NCI-H524 treated with DMSO at 0.1 percent for 48 hours (cell line): ENCODE measurements at regions not wholly inside any gene's neighbourhood (a gene's known extent, or its start where the extent isn't known, plus 50 kb on each side); places are given as distances from the start of the nearest gene placed in this dataset.

ENCODE experiments used
- DNase-seq: peaks from one replicate; lab custom pipeline; 2025; lab: John Stamatoyannopoulos, UW

DNA sequence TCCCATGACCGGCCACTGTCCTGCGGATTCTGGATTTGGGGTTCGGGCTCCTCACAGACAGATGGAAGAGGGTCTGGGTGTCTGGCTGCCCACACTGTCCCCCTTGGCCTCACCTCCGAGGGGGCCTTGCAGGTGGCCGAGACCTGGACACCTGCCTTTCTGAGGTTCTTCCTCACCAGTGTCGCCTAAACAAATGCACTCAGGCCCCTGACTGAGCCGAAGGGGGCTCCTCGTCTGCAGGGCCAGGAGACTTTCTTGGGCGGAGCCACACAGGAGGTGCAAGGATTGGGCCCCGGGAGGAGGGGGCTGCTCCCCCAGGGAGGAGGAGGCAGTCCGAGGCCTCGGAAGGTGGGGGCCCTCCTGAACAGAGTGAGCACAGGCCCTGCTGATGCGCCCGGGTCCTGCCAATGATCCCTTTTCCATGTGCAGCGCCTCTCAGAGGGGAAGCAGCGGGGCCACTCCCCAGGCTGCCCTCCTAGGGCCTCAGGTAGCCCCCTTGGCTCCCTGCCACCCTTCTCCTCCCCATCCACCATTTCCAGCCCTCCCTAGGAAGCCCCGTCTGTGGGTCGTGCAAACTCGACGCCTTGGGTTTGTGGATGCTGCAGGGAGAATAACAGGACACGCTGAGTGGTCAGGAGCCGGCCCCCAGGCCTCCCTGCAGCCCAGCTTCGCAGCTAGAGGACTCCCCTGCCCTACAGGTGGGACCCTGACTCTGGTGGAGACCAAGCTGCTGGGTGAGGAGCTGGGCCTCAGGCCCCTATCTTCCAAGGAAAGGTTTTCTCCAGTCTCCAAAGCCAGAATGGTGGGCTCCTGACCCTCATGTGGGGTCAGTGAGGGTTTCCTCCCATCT, 63.4 kb upstream of the ZNF469 start:
- no peak for DNase-seq

DNA sequence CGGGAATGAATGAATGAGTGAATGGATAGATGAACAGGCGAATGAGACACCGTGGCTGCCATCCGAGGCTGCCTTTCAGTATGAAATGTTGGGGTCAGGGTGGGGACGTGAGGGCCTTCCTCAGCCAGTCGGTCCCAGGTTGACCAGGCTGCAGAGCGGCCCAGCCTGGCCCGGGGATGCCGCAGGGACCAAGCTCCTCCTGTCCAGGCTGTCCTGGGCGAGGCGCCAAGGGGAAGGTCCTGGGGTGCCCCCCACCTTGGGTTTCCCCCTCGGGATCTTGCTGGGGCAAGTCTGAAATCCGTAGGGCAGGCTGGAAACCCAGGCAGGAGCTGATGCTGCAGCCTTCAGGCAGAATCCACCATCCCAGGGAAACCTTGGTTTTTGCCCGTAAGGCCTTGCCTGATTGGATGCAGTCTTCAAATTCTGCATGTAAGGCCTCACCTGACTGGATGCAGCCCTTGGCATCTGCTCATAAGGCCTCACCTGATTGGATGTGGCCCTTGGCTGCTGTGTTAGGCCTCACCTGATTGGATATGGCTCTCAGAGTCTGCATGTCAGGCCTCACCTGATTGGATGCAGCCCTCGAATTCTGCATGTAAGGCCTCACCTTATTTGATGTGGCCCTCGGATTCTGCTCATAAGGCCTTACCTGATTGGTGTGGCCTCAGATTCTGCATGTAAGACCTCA, 61.7 kb upstream of the ZNF469 start:
- no peak for DNase-seq

DNA sequence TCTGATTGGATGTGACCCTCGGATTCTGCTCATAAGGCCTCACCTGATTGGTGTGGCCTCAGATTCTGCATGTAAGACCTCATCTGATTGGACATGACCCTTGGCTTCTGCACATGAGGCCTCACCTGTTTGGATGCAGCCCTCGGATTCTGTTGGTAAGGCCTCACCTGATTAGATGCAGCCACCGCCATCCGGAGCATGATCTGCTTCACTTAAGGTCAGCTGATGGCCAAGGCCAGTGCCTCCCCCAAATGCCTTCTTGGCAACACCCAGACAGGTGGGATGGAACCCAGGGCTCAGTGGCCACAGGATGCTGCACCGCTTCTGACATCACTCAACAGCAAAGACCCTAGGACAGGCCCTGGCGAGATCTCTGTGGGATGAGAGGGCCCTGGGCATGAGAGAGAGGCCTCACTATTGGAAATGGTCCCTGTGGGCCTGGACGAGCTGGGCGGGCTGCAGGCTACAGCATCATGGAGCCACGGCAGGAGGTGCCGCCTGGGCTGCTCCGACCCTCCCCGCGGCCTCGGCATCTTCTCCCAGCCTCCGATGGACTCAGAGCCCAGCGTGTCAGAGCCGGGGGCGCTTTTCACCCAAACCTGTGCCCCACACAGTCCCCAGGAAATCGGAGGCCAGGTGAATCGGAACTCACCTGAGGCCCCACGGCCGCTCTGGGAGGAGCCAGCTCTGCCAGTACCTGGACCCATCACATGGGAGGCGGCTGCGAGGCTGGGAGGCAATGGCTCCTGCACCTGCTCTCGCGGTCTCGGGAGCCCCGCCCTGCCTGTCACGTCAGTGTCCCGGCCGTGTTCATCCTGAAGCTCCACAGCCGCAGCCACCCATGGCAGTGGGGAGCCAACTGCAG, 60.9 kb upstream of the ZNF469 start:
- no peak for DNase-seq

DNA sequence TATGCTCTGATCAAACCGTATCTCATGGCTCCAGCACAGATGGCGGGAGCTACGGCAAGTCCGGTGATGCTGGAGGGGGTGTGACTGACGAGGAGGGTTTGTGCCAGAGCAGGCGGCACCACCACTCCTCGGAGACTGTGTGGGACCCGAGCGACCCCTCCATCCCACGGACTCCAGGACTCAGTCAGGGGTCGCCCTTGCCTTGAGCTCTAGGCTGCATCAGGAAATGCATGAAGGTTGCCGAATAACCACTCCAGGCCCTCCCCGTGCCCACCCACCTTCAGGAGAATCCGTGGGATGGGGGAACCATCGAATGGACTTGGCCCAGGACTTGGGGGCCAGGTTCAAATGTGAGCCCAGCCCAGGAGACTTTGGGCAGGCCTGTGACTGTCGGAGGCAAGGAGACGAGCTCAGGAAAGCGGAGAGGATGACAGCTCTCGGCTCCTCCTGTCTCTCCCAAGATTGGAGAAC, 60.2 kb upstream of the ZNF469 start:
- DNase-seq, result no peak

DNA sequence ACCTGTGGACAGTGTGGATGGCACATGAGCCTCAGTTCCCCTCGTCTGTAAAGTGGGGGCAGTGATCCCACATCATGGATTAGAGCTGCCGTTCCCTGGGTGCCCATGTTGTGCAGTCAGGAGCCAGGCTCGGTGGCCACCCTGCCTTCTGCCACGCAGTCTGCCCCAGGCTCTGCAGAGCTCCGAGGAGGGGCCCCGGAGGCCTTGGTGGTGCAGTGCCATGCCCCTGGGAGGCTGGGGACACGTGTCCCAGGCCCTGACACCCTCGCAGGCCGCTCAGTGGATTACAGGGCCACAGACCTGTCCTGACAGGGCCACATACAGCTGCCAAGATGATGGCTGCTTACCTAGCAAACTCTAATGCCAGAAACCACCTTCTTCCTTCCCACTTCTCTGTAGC, 59.7 kb upstream of the ZNF469 start:
- DNase-seq, result no peak

DNA sequence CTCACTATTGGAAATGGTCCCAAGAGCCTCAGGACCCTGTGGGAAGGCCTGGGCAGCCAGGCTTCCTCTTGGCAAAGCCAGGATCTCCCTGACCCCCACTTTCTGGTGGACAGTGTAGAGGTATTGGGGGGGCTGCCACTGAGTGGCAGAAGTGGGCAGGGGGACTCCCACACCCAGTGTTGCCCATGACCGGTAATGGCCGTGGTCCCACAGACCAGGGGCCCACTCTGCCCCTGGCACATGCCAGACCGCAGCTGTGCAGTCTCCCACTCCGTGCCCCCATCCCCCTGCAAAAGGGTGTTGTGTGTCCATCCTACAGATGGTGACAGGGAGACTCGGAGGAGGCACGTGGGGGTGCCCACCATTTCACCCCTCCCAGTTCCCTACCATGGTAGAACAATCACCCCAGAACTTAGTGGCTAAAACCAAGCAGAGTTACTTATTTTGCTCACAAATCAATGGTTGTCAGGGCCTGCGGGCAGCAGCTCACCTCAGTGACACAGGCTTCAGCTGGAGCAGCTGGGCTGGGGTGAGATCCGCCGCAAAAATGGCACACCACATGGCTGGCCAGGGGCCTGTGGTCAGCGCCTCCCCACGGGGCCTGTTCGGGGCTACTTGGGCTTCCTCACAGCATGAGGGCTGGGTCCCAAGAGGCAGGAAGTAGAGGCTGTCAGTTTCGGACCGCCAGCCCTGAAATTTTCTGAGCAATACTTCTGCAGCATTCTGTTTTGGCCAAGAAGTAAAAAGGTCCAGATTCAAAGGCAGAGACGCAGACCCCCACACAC, 59.0 kb upstream of the ZNF469 start:
- no peak for DNase-seq

DNA sequence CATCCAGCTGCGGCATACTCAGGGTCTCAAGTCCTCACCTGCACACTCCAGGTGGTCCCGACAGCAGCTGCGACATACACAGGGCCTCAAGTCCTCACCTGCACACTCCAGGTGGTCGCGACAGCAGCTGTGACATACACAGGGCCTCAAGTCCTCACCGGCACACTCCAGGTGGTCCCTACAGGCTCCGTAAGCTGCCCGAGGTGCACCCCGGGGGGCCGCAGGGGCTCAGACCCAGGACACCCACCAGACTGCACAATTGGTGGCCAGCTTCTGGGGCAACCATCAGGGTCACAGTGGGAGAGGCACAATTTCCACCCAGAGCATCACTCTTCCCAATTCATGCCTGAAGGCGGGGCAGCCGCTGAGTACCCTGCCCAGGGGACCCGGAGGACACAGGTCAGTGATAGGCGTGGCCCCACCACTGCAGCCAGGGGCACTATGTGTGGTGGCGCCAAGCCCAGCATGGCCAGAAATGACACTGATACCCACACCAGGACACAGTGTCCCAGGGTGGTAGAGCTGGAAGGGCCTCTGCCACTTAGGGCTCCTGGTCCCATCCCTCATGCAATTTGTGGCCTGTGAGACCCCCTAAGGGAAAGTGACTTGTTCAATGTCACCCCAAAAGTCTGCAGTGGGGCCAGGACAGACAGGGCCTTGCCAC, 57.5 kb upstream of the ZNF469 start:
- DNase-seq, result no peak

DNA sequence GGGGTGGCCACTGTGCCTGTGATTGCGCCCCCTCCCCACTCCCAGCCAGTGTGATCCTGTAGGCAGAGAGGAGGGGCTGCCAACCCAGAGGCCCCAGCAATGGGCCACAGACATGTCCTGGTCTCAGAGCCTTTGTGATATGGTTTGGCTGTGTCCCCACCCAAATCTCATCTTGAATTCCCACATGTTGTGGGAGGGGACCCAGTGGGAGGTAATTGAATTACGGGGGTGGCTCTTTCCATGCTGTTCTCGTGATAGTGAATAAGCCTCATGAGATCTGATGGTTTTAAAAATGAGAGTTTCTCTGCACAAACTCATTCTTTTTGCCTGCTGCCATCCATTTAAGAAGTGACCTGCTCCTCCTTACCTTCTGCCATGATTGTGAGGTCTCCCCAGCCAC, 56.8 kb upstream of the ZNF469 start:
- no peak for DNase-seq

DNA sequence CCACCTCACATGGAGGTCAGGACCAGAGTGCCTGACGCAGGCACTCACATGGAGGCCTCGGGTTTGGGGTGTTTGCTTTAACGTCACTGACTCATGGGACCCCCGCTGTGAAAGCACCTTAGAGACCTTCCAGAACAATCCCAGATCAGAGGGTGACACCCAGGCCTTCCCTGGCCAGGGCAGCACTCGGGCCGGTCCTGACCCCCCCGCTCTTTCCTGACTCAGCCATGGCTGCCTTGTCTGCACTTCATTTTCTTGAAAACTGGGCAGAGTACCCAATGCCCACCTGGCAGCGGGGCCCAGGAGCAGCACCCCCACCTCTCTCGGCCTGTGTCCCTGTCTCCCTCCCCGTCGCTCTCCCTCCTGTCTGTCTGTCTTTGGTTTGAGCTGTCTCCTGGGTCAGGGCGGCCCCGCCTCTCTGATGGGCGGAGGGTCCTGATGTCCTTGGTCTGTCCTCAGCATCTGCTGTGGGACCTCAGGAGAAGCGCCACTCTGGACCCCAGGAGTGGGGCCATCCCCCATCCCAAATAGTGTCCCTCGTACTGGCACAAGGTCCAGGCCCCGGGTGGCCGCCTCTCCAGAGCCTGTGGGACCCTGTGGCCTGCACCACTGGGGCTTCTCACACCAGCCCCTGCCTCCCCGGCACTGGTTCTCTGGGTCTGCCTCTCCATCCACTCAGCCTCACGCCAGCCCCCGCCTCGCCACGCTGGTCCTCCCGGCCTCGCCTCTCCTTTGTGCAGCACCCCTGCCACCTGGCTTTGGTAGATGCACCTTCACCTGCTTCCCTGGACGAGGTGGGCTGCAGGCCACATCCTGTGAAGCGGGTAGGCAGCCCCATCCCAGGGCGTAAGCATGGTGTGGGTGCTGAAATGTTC, 55.9 kb upstream of the ZNF469 start:
- DNase-seq, result no peak

DNA sequence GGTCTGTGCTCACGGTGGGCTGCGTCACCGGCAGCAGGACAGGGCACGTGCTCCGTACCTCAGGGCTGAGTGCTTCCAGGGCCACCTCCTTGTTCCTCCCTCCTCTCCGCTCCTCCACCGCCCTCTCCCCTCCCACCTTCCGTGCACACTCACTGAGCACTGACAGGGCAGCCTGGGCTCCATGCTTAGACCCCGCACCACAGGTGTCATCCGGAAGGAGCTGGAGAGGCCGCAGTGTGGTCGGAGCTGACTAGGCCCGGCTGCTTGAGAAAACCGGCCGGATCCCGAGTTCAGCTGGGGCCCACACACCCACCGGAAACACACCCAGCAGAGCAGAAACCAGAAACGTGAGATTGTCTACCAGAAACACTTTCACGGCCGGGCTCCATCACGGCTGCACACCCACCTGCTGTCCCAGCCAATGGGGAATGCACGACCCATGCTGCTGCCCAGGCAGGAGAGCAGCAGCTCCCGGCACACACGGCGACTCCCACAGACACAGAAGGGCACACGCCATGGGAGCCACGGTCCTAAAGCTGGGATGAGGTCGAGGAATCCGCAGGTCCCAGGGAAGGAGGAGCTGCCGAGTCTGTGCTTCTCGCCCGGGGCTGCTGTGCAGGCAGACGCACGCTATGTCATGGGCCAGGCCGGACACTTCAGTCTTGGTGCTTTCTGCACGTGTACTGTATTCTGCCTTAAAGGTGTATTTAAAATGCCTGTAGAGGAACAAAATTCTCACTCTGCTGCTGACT, 55.0 kb upstream of the ZNF469 start:
- no peak for DNase-seq

DNA sequence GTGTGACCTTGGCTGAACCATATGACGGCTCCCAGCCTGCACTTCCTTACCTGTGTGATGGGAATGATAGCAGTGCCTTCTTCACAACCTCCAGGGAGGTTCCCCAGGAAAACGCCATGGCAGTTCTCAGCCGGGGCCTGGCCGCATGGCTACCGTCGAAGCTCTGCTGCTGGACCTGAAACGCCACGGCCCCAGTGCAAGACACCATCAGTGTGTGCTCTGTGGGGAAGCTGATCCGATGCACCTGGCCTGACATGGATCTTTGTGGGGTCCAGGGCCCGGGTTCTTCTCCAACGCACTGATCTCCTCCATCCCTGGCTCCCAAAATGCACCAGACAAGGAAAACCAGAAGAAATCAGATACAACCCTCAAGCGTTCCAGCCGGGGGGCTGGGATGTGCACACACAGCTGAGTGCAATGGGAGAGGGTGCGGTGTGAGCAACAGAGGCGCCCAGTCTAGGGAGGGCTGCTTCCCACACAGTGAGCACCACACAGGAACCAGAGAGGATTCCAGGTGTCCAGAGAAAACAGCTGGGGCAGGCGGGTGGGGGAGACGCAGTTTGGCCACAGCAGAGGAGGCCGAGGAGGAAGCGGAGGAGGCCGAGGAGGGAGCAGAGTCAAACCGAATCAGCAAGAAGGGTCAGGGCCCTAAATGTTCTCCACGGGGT, 54.3 kb upstream of the ZNF469 start:
- DNase-seq, result no peak

DNA sequence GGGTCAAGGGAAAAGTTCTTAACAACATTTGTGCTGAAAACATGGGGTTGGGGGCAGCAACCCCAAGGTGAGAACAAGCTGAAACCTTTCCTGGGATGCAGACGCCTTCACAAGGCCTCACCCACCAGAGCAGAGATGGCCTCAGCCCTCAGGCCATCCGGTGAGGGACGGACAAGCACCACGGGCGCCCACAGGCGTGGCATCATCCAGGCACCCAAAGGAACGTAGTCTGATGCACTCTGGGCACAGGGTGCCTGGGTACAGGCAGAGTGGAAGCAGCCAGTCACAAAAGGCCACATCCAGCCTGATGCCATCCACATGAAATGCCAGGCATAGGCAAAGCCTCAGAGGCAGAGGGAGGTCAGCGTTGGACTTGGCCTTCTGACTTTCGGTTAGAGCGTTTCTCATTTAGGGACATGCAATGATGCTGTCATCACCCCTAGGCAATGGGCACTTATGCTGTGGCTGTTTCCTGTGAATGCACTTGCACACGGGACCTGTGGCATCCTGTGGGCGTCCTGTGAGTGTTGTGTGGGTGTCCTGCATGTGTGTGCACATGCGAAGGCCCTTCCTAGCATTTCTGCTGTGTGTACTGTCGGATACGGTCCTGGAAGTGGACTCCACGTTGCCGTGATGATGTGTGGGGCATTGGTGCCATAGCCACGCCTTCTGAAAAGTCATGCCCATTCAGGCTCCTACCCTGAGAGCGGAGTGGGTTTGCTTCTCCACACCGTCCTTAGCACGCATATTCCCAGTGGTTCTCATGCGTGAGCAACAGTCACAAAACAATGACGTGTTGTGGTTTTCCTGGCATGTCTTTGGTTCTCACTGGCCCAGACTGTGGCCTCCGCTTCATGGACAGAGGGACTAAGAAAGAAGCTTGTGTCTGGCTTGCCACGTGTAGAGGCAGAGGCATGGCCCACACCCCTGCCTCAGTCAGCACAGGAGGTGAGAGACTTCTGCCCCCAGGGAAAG, 52.7 kb upstream of the ZNF469 start:
- no peak for DNase-seq

DNA sequence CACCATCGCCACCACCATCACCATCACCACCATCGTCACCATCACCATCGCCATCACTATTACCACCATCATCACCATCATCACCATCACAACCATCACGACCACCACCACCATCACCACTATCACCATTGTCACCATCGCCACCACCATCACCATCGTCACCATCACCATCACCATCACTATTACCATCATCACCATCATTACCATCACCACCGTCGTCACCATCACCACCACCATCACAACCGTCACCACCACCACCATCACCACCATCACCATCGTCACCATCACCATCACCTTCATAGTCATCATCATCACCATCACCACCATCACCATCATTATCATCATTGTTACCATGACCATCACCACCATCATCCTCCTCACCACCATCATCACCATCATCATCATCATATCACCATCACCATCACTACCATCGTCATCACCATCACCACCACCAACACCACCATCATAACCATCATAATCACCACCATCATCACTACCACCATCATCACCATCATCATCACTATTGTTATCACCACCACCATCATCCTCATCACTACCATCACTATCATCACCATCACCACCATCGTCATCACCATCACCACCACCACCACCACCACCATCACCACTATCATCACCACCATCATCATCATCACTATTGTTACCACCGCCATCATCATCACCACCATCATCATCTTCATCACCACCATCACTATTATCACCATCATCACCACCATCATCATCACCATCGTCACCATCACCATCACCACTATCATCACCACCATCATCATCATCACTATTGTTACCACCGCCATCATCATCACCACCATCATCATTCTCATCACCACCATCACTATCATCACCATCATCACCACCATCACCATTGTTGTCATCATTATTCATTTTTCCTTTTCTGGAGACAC, 51.5 kb upstream of the ZNF469 start:
- no peak for DNase-seq

DNA sequence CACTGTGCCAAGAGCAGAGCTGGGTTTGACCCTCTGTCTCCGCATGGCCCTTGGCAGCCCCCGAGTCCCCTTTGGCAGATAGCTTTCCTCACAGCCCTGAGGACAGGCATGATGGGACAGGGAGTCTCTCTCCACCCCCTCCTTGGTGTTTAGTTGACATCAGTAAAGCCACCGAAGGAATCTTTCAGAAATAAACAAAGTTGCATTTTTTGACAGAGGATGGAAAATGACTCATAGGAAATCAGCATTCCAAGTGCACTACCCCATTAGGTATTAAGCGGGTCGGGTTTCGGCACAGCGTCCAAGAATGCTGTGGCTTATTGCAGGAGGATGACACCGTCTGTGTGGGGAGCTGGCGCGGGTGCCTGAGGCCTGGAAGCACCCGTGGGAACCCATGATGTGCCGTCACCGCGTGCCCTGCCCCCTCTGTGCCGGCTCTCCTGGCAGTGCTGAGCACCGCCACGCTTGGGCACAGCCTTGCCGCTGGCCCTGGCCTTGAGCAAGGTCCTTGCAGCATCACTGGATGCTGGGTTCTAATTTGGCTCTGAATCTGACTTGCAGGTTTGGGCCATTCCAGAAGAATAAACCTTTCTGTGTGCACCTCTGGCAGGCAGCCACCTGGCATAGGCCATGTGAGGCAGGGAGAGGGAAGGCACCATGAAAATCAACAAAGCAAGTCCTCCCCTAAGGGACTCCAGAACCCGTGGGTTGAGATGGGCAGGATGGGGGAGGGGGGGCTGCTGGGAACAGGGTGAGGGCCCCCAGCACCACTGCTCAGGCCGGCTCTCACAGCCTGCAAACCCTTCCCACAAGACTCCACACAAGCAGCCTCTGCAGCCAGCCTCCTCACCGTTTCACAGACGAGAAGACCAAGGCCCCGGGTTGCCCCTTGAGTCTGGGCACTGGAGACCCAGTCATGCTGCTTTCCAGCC, 50.5 kb upstream of the ZNF469 start:
- no peak for DNase-seq
